HCT116 (cell line): ENCODE measurements at regions not wholly inside any gene's neighbourhood (a gene's known extent, or its start where the extent isn't known, plus 50 kb on each side); places are given as distances from the start of the nearest gene placed in this dataset.

Experiments
- ATAC-seq: fragments of 200-7000 bp; cut with Tn5 transposase; 2 replicates; pipeline ENCODE4 v1.9.1; 2020; ENCODE audit warnings: mild to moderate bottlenecking, moderate library complexity
- BruUV-seq: library from RNA; stranded (reverse); fragments of 400-500 nt; replicated peaks from 2 replicates; lab custom pipeline; 2021; lab: Mats Ljungman, UMichigan
- CTCF ChIA-PET: fragments of 300-600 bp; sonication (Branson Sonifier 250); formaldehyde crosslinking; loops from one replicate; lab custom pipeline; 2021; ENCODE audit warnings: antibody characterized with exemption; lab: Charles Lee
- POLR2A ChIA-PET: fragments of 300-600, 350-600 bp; sonication (Branson Sonifier 250); formaldehyde crosslinking; loops from one replicate; lab custom pipeline; 2021; ENCODE audit warnings: antibody characterized with exemption; lab: Charles Lee
- RAD21 ChIA-PET, 2 experiments: fragments of 300-600 bp; sonication (Branson Sonifier 250); formaldehyde crosslinking; loops; one replicate each; lab custom pipeline; 2023; ENCODE audit warnings: low total read pairs in 2 of 2; ENCODE audit not compliant: uncharacterized antibody in 2 of 2, unreplicated experiment in 2 of 2, low non-redundant PET in 1 of 2; lab: Charles Lee
- DNase-seq: peaks from one replicate; pipeline ENCODE4 v3.0.0-alpha.2; 2010; ENCODE audit warnings: low read depth, low spot score
- H2AFZ ChIP-seq: fragments of 200-600 bp; shearing (Covaris generic), sonication (generic); 2 replicates; pipeline ENCODE4 v1.6.1; 2017; ENCODE audit warnings: low read depth, mixed run types, mixed read lengths, antibody characterized with exemption, low read length; ENCODE audit not compliant: poor library complexity, severe bottlenecking
- H3K27ac ChIP-seq: 2 replicates; pipeline ENCODE4 v1.5.1; 2012; ENCODE audit warnings: low read depth, low read length
- H3K27me3 ChIP-seq: fragments of 200-600 bp; sonication (generic); 2 replicates; pipeline ENCODE4 v1.6.1; 2016; ENCODE audit warnings: mixed run types, low read length, mixed read lengths; ENCODE audit not compliant: insufficient read depth
- H3K36me3 ChIP-seq, 2 experiments: fragments of 200-500 bp in 1 of 2; fragments of 200-600 bp in 1 of 2; sonication (Bioruptor generic) in 1 of 2; sonication (generic) in 1 of 2; 2 replicates each; pipeline versions ENCODE4 v1.5.1 to v1.6.1; 2014 to 2016; ENCODE audit warnings: low read length in 2 of 2, inconsistent platforms in 1 of 2, mixed read lengths in 1 of 2, mixed run types in 1 of 2; ENCODE audit not compliant: insufficient read depth in 2 of 2, control insufficient read depth in 1 of 2
- H3K4me1 ChIP-seq, 2 experiments: fragments of 200-600 bp in 1 of 2; sonication (generic) in 1 of 2; 2 replicates each; pipeline versions ENCODE4 v1.5.1 to v1.6.1; 2012 to 2017; ENCODE audit warnings: low read length in 2 of 2, inconsistent platforms in 1 of 2, mild to moderate bottlenecking in 1 of 2, mixed read lengths in 1 of 2, mixed run types in 1 of 2, moderate library complexity in 1 of 2; ENCODE audit not compliant: insufficient read depth in 2 of 2, control insufficient read depth in 1 of 2
- H3K4me2 ChIP-seq: fragments of 200-600 bp; sonication (generic); 2 replicates; pipeline ENCODE4 v1.6.1; 2017; ENCODE audit warnings: mixed run types, low read length, mixed read lengths
- H3K4me3 ChIP-seq, 2 experiments: fragments of 200-600 bp in 1 of 2; sonication (generic) in 1 of 2; replicated peaks in 1 of 2; 2 replicates each; pipeline ENCODE4 v1.5.1; 2011 to 2016; ENCODE audit warnings: low read length in 2 of 2, control low read depth in 1 of 2, low read depth in 1 of 2, mild to moderate bottlenecking in 1 of 2, mixed read lengths in 1 of 2, mixed run types in 1 of 2
- H3K79me2 ChIP-seq: fragments of 200-600 bp; sonication (generic); 2 replicates; pipeline ENCODE4 v1.6.1; 2017; ENCODE audit warnings: mild to moderate bottlenecking, mixed run types, low read length, moderate library complexity, mixed read lengths; ENCODE audit not compliant: insufficient read depth
- H3K9ac ChIP-seq: fragments of 200-600 bp; sonication (generic); 2 replicates; pipeline ENCODE4 v1.6.1; 2016; ENCODE audit warnings: low read length, mixed read lengths
- H3K9me2 ChIP-seq: fragments of 200-600 bp; sonication (generic), shearing (Covaris generic); 2 replicates; pipeline ENCODE4 v1.6.1; 2017; ENCODE audit warnings: mixed run types, mild to moderate bottlenecking, moderate library complexity; ENCODE audit not compliant: insufficient read depth
- H3K9me3 ChIP-seq, 2 experiments: fragments of 200-500 bp in 1 of 2; fragments of 200-600 bp in 1 of 2; sonication (Bioruptor generic) in 1 of 2; sonication (generic) in 1 of 2; 2 replicates each; pipeline ENCODE4 v1.6.1; 2014 to 2017; ENCODE audit warnings: low read length in 2 of 2, mixed read lengths in 2 of 2, inconsistent platforms in 1 of 2, low read depth in 1 of 2, mild to moderate bottlenecking in 1 of 2, mixed run types in 1 of 2, moderate library complexity in 1 of 2; ENCODE audit not compliant: control insufficient read depth in 1 of 2, insufficient read depth in 1 of 2
- H4K20me1 ChIP-seq: fragments of 200-600 bp; sonication (generic), shearing (Covaris generic); 2 replicates; pipeline ENCODE4 v1.6.1; 2017; ENCODE audit warnings: mixed run types, mild to moderate bottlenecking, moderate library complexity; ENCODE audit not compliant: insufficient read depth
- CBX3 ChIP-seq: IDR thresholded peaks from 2 replicates; pipeline ENCODE4 v1.6.1; 2012; ENCODE audit warnings: low read depth
- CEBPB ChIP-seq: IDR thresholded peaks from 2 replicates; pipeline ENCODE4 v1.6.1; 2012; ENCODE audit warnings: low read depth
- EGR1 ChIP-seq: IDR thresholded peaks from 2 replicates; pipeline ENCODE4 v1.6.1; 2012; ENCODE audit warnings: low read depth
- ELF1 ChIP-seq: IDR thresholded peaks from 2 replicates; pipeline ENCODE4 v1.6.1; 2012; ENCODE audit warnings: low read depth, borderline replicate concordance
- EZH2 ChIP-seq: fragments of 200-600 bp; sonication (generic); IDR thresholded peaks from 2 replicates; pipeline ENCODE4 v1.6.1; 2017; ENCODE audit warnings: antibody characterized with exemption, mixed run types
- EZH2phosphoT487 ChIP-seq: fragments of 200-600 bp; IDR thresholded peaks from 2 replicates; pipeline ENCODE4 v1.6.1; 2018; ENCODE audit warnings: antibody characterized with exemption, borderline replicate concordance
- FOSL1 ChIP-seq: IDR thresholded peaks from 2 replicates; pipeline ENCODE4 v1.6.1; 2012; ENCODE audit warnings: low read depth
- POLR2A ChIP-seq: IDR thresholded peaks from 2 replicates; pipeline ENCODE4 v1.7.0; 2011; ENCODE audit warnings: borderline replicate concordance; ENCODE audit not compliant: insufficient read depth, insufficient read length; ENCODE audit errors: extremely low read depth
- POLR2AphosphoS5 ChIP-seq: IDR thresholded peaks from 2 replicates; pipeline ENCODE4 v1.6.1; 2011; ENCODE audit warnings: mild to moderate bottlenecking, low read depth, low read length, moderate library complexity
- RAD21 ChIP-seq: IDR thresholded peaks from 2 replicates; pipeline ENCODE4 v1.6.1; 2012; ENCODE audit warnings: low read depth, mild to moderate bottlenecking
- SIN3A ChIP-seq: IDR thresholded peaks from 2 replicates; pipeline ENCODE4 v1.6.1; 2012; ENCODE audit warnings: low read depth
- SP1 ChIP-seq: IDR thresholded peaks from 2 replicates; pipeline ENCODE4 v1.6.1; 2012; ENCODE audit warnings: low read depth
- SRF ChIP-seq: IDR thresholded peaks from 2 replicates; pipeline ENCODE4 v1.6.1; 2012; ENCODE audit warnings: low read depth
- TCF7L2 ChIP-seq: IDR thresholded peaks from 2 replicates; pipeline ENCODE4 v1.7.0; 2011; ENCODE audit warnings: borderline replicate concordance, inconsistent platforms; ENCODE audit not compliant: insufficient read depth, insufficient read length; ENCODE audit errors: extremely low read depth
- YY1 ChIP-seq: IDR thresholded peaks from 2 replicates; pipeline ENCODE4 v1.6.1; 2011; ENCODE audit warnings: low read length, low read depth, moderate library complexity, mild to moderate bottlenecking; ENCODE audit not compliant: insufficient replicate concordance; ENCODE audit errors: extremely low read depth
- ZFX ChIP-seq: fragments of 450-650 bp; IDR thresholded peaks from 2 replicates; pipeline ENCODE4 v1.6.1; 2017
- ZNF274 ChIP-seq: fragments of 200-500 bp; sonication (Bioruptor generic); IDR thresholded peaks from 2 replicates; pipeline ENCODE4 v1.6.1; 2014; ENCODE audit warnings: mild to moderate bottlenecking, low read depth, low read length, inconsistent platforms
- intact Hi-C: fragments of 100-400 bp; cut with micrococcal nuclease; formaldehyde crosslinking; loops from 2 replicates; pipeline ENCODE4 v1.10.0; 2022
- TF ChIP-seq, protein P1 (sequence below): IDR thresholded peaks from 2 replicates; pipeline ENCODE4 v1.6.1; 2011; ENCODE audit warnings: mild to moderate bottlenecking, low read length, moderate library complexity; ENCODE audit not compliant: insufficient replicate concordance; ENCODE audit errors: extremely low read depth
- TF ChIP-seq, protein P2 (sequence below): IDR thresholded peaks from 2 replicates; pipeline ENCODE4 v1.6.1; 2012

- H3K9ac ChIP-seq = no peak overlapping the region
- H3K36me3 ChIP-seq = no peaks in the 10 kb centered on the region
- BruUV-seq = no TSS peak
- TF ChIP-seq FOSL1 (no peak), ZNF274 (no peak), POLR2AphosphoS5 (no peak), CEBPB (no peak), SRF (no peak), TCF7L2 (no peak), CBX3 (no peak), POLR2A (no peak), ZFX (no peak), EZH2 (no peak), ELF1 (no peak), EZH2phosphoT487 (no peak), RAD21 (no peak), SIN3A (no peak), SP1 (no peak), EGR1 (no peak), YY1 (no peak)
- TF ChIP-seq, protein P1, sequence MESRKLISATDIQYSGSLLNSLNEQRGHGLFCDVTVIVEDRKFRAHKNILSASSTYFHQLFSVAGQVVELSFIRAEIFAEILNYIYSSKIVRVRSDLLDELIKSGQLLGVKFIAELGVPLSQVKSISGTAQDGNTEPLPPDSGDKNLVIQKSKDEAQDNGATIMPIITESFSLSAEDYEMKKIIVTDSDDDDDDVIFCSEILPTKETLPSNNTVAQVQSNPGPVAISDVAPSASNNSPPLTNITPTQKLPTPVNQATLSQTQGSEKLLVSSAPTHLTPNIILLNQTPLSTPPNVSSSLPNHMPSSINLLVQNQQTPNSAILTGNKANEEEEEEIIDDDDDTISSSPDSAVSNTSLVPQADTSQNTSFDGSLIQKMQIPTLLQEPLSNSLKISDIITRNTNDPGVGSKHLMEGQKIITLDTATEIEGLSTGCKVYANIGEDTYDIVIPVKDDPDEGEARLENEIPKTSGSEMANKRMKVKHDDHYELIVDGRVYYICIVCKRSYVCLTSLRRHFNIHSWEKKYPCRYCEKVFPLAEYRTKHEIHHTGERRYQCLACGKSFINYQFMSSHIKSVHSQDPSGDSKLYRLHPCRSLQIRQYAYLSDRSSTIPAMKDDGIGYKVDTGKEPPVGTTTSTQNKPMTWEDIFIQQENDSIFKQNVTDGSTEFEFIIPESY = no peak
- TF ChIP-seq, protein P2, sequence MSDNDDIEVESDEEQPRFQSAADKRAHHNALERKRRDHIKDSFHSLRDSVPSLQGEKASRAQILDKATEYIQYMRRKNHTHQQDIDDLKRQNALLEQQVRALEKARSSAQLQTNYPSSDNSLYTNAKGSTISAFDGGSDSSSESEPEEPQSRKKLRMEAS = no peak
- H3K4me2 ChIP-seq = no peak overlapping the region
- no peak overlapping the region for H2AFZ ChIP-seq
- POLR2A ChIA-PET = no interaction called here
- no peak overlapping the region for H3K27ac ChIP-seq
- no peaks in the 10 kb centered on the region for H4K20me1 ChIP-seq
- DNase-seq (no peak), ATAC-seq (no peak)
- RAD21 ChIA-PET = no interaction called here
- no peaks in the 10 kb centered on the region for H3K9me3 ChIP-seq
- H3K79me2 ChIP-seq = no peaks in the 10 kb centered on the region
- no peak overlapping the region for H3K4me3 ChIP-seq
- CTCF ChIA-PET = interaction anchor here (1.2 kb wide), 1 partner anchor 11 kb away, joined by 3 read pairs; no protein-coding TSS in a partner anchor
- no peaks in the 10 kb centered on the region for H3K9me2 ChIP-seq
- intact Hi-C loops = no loop called here
- H3K27me3 ChIP-seq = no peaks in the 10 kb centered on the region
- H3K4me1 ChIP-seq = no peaks in the 10 kb centered on the region
Measured at GRCh38 chr10:64368298-64368697, 847.1 kb downstream of the REEP3 start.
